Activated CD4-positive, alpha-beta memory T cell treated with anti-CD3 and anti-CD28 coated beads, Interleukin-2, amount 10 ng/mL, durations not matched to agents 7 days and 5 days (primary cell): ENCODE measurements at regions not wholly inside any gene's neighbourhood (a gene's known extent, or its start where the extent isn't known, plus 50 kb on each side); places are given as distances from the start of the nearest gene placed in this dataset.
"Not testable (repeated sequence)": the region's sequence is repeated elsewhere in the genome, so short reads cannot be mapped to it uniquely, and the experiment has no call there.

Experiments
- CTCF ChIA-PET: fragments of 350-600 bp; sonication (Branson Sonifier 250); formaldehyde crosslinking; loops from one replicate; lab custom pipeline; 2021; ENCODE audit warnings: antibody characterized with exemption, inconsistent platforms; lab: Charles Lee
- POLR2A ChIA-PET: fragments of 350-600 bp; sonication (Branson Sonifier 250); formaldehyde crosslinking; loops from one replicate; lab custom pipeline; 2021; ENCODE audit warnings: antibody characterized with exemption; lab: Charles Lee
- DNase-seq: peaks from one replicate; pipeline ENCODE4 v3.0.0-alpha.2; 2020
- H3K27ac Mint-ChIP-seq: one replicate; pipeline ENCODE4 v1.8.0; 2021; ENCODE audit warnings: mild to moderate bottlenecking, mixed read lengths
- H3K27me3 Mint-ChIP-seq: one replicate; pipeline ENCODE4 v1.8.0; 2021; ENCODE audit warnings: mixed read lengths
- H3K36me3 Mint-ChIP-seq: one replicate; pipeline ENCODE4 v1.8.0; 2021; ENCODE audit warnings: low read depth, mixed read lengths
- H3K4me1 Mint-ChIP-seq: one replicate; pipeline ENCODE4 v1.8.0; 2021; ENCODE audit warnings: mixed read lengths
- H3K4me3 Mint-ChIP-seq: one replicate; pipeline ENCODE4 v1.8.0; 2021; ENCODE audit warnings: mild to moderate bottlenecking, mixed read lengths
- H3K9me3 Mint-ChIP-seq: one replicate; pipeline ENCODE4 v1.8.0; 2021; ENCODE audit warnings: mixed read lengths

GRCh38 chr3:147333098-147333497 lies 73.2 kb downstream of the ZIC4 start:
- DNase-seq: no peak
- Mint-ChIP-seq H3K9me3 (no peaks in the 10 kb centered on the region), H3K4me3 (no peak overlapping the region), H3K27me3 (no peaks in the 10 kb centered on the region), H3K4me1 (no peaks in the 10 kb centered on the region), H3K27ac (no peak overlapping the region), H3K36me3 (no peaks in the 10 kb centered on the region)
- POLR2A ChIA-PET: no interaction called here
- CTCF ChIA-PET: no interaction called here

DNA sequence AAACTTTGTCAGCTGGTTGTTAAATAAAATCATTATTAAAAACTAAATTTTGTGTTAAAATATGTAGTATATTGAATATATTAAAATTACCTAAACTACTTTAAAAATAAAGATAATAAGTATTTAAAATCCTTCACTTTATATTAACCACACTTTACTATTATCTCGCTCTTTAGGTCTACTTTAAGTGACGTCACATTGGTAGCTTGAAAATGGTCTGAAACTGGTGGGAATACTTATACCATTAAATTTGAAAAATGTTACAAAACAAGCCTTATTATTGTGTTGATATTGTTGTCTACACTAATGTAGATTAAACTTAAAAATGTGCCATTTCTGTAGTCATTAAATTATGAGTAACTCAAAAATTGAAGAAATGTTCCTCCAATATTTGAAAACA lies 77.6 kb downstream of the ZIC4 start:
- CTCF ChIA-PET: no interaction called here
- Mint-ChIP-seq H3K27me3 (no peaks in the 10 kb centered on the region), H3K4me3 (no peak overlapping the region), H3K9me3 (no peaks in the 10 kb centered on the region), H3K36me3 (no peaks in the 10 kb centered on the region), H3K4me1 (no peaks in the 10 kb centered on the region), H3K27ac (no peak overlapping the region)
- DNase-seq: no peak
- POLR2A ChIA-PET: no interaction called here

DNA sequence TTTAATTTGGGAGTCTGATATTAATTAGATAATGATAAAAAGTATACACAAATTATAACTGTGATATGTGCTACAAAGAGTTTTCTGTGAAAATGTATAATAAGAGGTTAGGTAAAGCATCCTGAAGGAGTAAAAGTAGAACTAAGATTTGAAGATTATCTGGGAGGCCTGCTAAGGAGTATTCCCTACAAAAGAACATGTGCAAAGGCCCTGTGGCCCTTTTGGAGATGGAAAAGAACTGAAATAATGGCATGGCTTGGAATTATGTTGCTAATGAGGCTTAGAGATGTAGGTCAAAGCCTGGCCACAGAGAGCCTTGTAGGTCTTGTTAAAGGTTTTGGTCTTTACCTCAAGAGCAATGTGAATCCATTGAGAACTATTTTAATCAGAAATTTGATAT lies 82.0 kb downstream of the ZIC4 start:
- ChIA-PET POLR2A (no interaction called here), CTCF (no interaction called here)
- Mint-ChIP-seq H3K27ac (no peak overlapping the region), H3K27me3 (no peaks in the 10 kb centered on the region), H3K36me3 (no peaks in the 10 kb centered on the region), H3K9me3 (peaks cover 3% of the 10 kb centered on the region), H3K4me3 (no peak overlapping the region), H3K4me1 (no peaks in the 10 kb centered on the region)
- DNase-seq: no peak

GRCh38 chr3:147318900-147319299 lies 87.4 kb downstream of the ZIC4 start:
- no peaks in the 10 kb centered on the region for H3K27me3 Mint-ChIP-seq
- CTCF ChIA-PET: no interaction called here
- no peak overlapping the region for H3K27ac Mint-ChIP-seq
- POLR2A ChIA-PET: no interaction called here
- peaks cover 8% of the 10 kb centered on the region for H3K9me3 Mint-ChIP-seq
- no peak overlapping the region for H3K4me3 Mint-ChIP-seq
- no peaks in the 10 kb centered on the region for H3K36me3 Mint-ChIP-seq
- H3K4me1 Mint-ChIP-seq: no peaks in the 10 kb centered on the region
- DNase-seq: no peak

DNA sequence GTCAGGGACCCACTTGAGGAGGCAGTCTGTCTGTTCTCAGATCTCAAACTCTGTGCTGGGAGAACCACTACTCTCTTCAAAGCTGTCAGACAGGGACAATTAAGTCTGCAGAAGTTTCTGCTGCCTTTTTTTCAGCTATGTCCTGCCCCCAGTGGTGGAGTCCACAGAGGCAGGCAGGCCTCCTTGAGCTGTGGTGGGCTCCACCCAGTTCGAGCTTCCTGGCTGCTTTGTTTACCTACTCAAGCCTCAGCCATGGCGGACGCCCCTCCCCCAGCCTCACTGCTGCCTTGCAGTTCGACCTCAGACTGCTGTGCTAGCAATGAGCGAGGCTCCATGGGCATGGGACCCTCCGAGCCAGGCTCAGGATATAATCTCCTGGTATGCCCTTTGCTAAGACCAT lies 89.3 kb downstream of the ZIC4 start:
- H3K36me3 Mint-ChIP-seq, H3K9me3 Mint-ChIP-seq, CTCF ChIA-PET, POLR2A ChIA-PET, H3K27ac Mint-ChIP-seq, H3K4me1 Mint-ChIP-seq, H3K27me3 Mint-ChIP-seq, H3K4me3 Mint-ChIP-seq, DNase-seq: not testable (repeated sequence)

- ChIA-PET POLR2A (no interaction called here), CTCF (no interaction called here)
- Mint-ChIP-seq H3K4me3 (no peak overlapping the region), H3K27ac (no peak overlapping the region), H3K4me1 (no peaks in the 10 kb centered on the region), H3K27me3 (no peaks in the 10 kb centered on the region), H3K9me3 (no peaks in the 10 kb centered on the region), H3K36me3 (no peaks in the 10 kb centered on the region)
- DNase-seq: no peak
Measured at GRCh38 chr3:147313513-147313912, 92.8 kb downstream of the ZIC4 start.

DNA sequence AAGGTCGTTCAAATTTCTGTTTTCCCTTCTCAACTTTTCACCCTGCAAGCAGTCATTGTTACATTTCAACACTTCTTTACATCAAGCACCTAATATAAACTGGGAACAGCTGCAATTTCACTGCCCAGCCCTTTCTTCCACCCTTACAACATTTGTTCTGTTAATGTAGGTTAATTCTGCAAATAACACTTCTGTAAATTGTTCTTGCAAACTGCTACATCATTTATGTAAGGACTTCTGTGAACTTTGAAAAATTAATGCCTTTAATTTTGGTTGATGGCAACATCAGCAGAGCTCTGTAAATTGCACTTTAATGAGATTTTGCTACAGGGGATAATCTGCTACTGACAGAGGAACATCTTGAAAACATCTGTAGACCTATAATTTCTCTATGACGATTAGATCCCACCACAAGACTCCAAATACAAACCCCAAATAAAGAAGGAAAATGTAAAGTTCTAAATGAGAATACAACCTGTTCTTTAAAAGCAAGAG lies 93.5 kb downstream of the ZIC4 start:
- H3K27ac Mint-ChIP-seq: no peak overlapping the region
- H3K36me3 Mint-ChIP-seq: no peaks in the 10 kb centered on the region
- CTCF ChIA-PET: no interaction called here
- POLR2A ChIA-PET: no interaction called here
- no peaks in the 10 kb centered on the region for H3K27me3 Mint-ChIP-seq
- no peak overlapping the region for H3K4me3 Mint-ChIP-seq
- no peaks in the 10 kb centered on the region for H3K9me3 Mint-ChIP-seq
- no peak for DNase-seq
- H3K4me1 Mint-ChIP-seq: no peaks in the 10 kb centered on the region

DNA sequence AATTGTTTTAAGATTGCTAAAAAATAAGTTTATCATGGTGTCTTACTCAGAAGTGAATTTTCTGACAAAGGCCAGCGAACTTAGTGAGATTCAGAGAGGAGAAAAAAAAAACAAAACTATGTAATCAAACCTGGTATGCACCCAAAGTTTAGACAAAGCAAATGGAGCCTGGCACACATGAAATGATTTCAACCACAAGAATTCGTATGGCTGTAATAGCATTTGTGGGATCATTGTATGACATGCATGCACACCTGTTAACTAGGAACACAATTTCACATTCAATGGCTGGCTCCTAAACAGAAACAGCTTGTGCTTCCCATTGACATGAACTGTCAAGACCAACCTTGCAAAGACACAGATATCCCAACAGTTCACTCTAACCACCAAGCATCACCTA lies 94.6 kb downstream of the ZIC4 start:
- H3K27ac Mint-ChIP-seq: no peak overlapping the region
- no peaks in the 10 kb centered on the region for H3K27me3 Mint-ChIP-seq
- DNase-seq: no peak
- no peaks in the 10 kb centered on the region for H3K9me3 Mint-ChIP-seq
- no peaks in the 10 kb centered on the region for H3K36me3 Mint-ChIP-seq
- no peak overlapping the region for H3K4me3 Mint-ChIP-seq
- no peaks in the 10 kb centered on the region for H3K4me1 Mint-ChIP-seq
- ChIA-PET POLR2A (no interaction called here), CTCF (no interaction called here)

- no peak overlapping the region for H3K27ac Mint-ChIP-seq
- CTCF ChIA-PET: no interaction called here
- POLR2A ChIA-PET: no interaction called here
- H3K4me3 Mint-ChIP-seq: no peak overlapping the region
- no peak for DNase-seq
- H3K36me3 Mint-ChIP-seq: no peaks in the 10 kb centered on the region
- H3K4me1 Mint-ChIP-seq: no peaks in the 10 kb centered on the region
- no peaks in the 10 kb centered on the region for H3K27me3 Mint-ChIP-seq
- no peaks in the 10 kb centered on the region for H3K9me3 Mint-ChIP-seq
Measured at GRCh38 chr3:147305533-147306250, 100.7 kb downstream of the ZIC4 start.

DNA sequence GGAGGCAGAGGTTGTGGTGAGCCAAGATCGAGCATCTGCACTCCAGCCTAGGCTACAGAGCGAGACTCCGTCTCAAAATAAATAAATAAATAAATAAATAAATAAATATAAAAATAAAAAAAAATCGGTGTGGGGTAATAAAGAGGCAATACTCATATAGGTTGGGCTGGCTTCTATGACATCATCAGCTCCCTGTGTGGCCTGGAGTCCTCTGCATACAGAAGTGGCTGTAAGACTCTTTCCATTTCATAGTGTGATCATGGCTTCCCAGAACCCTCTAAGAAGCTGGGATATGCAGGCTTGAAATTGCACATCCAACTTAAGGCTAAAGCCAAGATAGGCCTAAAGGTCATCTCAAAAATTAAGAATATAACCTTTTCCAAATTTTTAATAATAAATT lies 101.6 kb downstream of the ZIC4 start:
- Mint-ChIP-seq H3K9me3 (no peaks in the 10 kb centered on the region), H3K4me1 (no peaks in the 10 kb centered on the region), H3K27me3 (no peaks in the 10 kb centered on the region), H3K27ac (no peak overlapping the region), H3K4me3 (no peak overlapping the region), H3K36me3 (no peaks in the 10 kb centered on the region)
- CTCF ChIA-PET: no interaction called here
- POLR2A ChIA-PET: no interaction called here
- no peak for DNase-seq

- no peaks in the 10 kb centered on the region for H3K27me3 Mint-ChIP-seq
Measured at GRCh38 chr3:147301781-147302180, 104.6 kb downstream of the ZIC4 start.

DNA sequence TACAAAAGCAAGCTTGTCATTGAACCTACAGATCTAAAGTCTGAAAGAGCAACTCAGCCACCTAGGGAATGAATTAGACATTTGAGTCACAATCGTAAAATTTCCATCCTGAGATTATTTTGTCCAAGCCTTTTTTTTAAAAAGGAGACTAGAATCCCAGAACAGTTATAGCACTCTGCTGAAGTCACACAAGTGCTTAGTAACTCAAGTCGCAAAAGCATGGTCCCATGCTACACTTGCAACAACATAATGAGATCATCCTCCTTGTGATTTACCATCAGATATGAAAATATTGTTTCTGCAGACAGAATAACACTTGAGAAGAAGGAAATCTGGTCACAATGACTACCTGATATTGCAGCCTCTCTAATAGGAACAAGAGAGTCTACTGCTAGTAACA lies 106.7 kb downstream of the ZIC4 start:
- H3K4me3 Mint-ChIP-seq: no peak overlapping the region
- no peak for DNase-seq
- no peaks in the 10 kb centered on the region for H3K4me1 Mint-ChIP-seq
- no peak overlapping the region for H3K27ac Mint-ChIP-seq
- H3K9me3 Mint-ChIP-seq: no peaks in the 10 kb centered on the region
- ChIA-PET POLR2A (no interaction called here), CTCF (no interaction called here)
- H3K36me3 Mint-ChIP-seq: no peaks in the 10 kb centered on the region
- H3K27me3 Mint-ChIP-seq: no peaks in the 10 kb centered on the region

More at GRCh38 chr3:147301781-147302180, 104.6 kb downstream of the ZIC4 start:
- no peak overlapping the region for H3K4me3 Mint-ChIP-seq
- no peaks in the 10 kb centered on the region for H3K36me3 Mint-ChIP-seq
- no peak overlapping the region for H3K27ac Mint-ChIP-seq
- no peak for DNase-seq
- ChIA-PET POLR2A (no interaction called here), CTCF (no interaction called here)
- no peaks in the 10 kb centered on the region for H3K9me3 Mint-ChIP-seq
- no peaks in the 10 kb centered on the region for H3K4me1 Mint-ChIP-seq

DNA sequence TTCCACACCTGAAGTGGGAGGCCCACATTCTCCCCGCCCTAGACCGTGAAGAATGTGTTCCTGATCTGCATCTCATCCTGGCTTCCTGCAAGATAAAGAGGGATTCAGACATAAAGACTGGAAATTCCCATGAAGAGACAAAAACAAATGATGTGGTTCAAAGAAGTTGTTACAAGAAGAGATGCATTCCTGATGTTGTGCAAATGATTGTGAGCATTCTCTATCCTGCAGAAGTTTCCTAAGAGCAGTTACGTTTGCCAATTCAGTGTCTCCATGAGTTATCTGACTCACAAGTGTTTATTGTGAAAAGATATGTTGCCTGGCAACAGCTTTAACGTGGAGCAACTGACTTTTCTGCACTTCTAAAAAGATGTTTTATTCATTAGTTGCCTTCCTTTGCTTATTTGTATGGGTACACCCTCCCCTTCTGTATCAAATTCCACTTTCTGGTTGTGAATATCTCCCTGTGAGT lies 107.8 kb downstream of the ZIC4 start:
- Mint-ChIP-seq H3K9me3 (no peaks in the 10 kb centered on the region), H3K4me3 (no peak overlapping the region), H3K27me3 (no peaks in the 10 kb centered on the region), H3K4me1 (no peaks in the 10 kb centered on the region), H3K27ac (no peak overlapping the region), H3K36me3 (no peaks in the 10 kb centered on the region)
- ChIA-PET CTCF (no interaction called here), POLR2A (no interaction called here)
- DNase-seq: no peak

DNA sequence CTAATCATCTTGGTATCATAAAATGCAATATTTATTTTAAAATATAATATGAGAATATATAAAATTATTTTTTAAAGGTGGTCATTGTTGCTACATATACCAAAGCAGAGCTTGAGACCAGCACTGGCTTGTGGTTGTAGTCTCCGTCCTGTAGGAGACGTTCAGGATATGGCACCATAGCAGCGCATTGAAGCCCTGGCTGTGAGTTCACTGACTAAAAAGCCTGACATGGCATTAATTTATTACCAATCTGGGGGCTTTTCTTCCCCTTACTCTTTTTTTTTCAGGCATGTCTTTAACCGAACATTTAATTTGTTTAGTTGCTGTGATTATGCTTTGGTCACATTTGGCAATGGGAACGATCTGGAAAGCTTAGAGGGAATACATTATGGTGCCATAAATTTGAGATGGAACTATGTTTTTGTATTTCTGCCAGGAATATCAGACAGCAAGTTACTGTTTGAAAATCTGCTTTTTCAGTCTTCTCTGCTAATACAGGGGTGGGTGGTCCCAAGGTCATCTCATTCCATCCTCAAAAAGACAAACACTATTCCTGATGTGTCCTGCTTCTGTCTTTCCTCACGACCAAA lies 108.5 kb downstream of the ZIC4 start:
- Mint-ChIP-seq H3K27ac (no peak overlapping the region), H3K36me3 (no peaks in the 10 kb centered on the region), H3K4me1 (no peaks in the 10 kb centered on the region), H3K27me3 (no peaks in the 10 kb centered on the region), H3K4me3 (no peak overlapping the region), H3K9me3 (no peaks in the 10 kb centered on the region)
- POLR2A ChIA-PET: no interaction called here
- CTCF ChIA-PET: no interaction called here
- DNase-seq: no peak
